HT-29 (cell line): ENCODE measurements at regions not wholly inside any gene's neighbourhood (a gene's known extent, or its start where the extent isn't known, plus 50 kb on each side); places are given as distances from the start of the nearest gene placed in this dataset.
"Not testable (repeated sequence)": the region's sequence is repeated elsewhere in the genome, so short reads cannot be mapped to it uniquely, and the experiment has no call there.

Source experiments
- DNase-seq: peaks from one replicate; pipeline ENCODE4 v3.0.0-alpha.2; 2015; ENCODE audit warnings: low spot score

GRCh38 chr1:31485166-31485565 lies 72.2 kb downstream of the SERINC2 start:
- no peak for DNase-seq

DNA sequence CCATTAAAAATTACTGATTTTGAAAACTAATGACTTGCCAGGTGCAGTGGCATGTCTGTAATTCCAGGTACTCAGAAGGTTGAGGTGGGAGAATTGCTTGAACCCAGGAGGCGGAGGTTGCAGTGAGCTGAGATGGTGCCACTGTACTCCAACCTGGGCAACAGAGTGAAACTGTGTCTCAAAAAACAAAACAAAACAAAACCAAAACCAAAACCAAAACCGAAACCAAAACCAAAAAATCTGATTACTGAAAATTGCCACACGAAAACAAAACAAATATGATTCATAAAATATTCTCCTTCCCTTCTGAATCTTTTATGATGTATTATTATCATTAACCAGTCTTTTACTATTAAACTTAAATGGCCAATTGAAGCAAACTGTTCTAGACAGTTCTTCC lies 74.1 kb downstream of the SERINC2 start:
- DNase-seq = no peak

GRCh38 chr1:31487721-31488293 lies 74.8 kb downstream of the SERINC2 start:
- DNase-seq = no peak

GRCh38 chr1:31488528-31488927 lies 75.5 kb downstream of the SERINC2 start:
- DNase-seq = no peak

GRCh38 chr1:31489575-31489974 lies 76.6 kb downstream of the SERINC2 start:
- not testable (repeated sequence) for DNase-seq

GRCh38 chr1:31490596-31490995 lies 77.6 kb downstream of the SERINC2 start:
- DNase-seq = not testable (repeated sequence)

DNA sequence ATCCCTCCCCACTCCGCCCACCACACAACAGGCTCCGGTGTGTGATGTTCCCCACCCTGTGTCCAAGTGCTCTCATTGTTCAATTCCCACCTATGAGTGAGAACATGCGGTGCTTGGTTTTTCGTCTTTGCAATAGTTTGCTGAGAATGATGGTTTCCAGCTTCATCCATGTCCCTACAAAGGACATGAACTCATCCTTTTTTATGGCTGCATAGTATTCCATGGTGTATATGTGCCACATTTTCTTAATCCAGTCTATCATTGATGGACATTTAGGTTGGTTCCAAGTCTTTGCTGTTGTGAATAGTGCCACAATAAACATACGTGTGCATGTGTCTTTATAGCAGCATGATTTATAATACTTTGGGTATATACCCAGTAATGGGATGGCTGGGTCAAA lies 81.0 kb upstream of the TINAGL1 start:
- DNase-seq = not testable (repeated sequence)

GRCh38 chr1:31495770-31496169 lies 80.5 kb upstream of the TINAGL1 start:
- not testable (repeated sequence) for DNase-seq

DNA sequence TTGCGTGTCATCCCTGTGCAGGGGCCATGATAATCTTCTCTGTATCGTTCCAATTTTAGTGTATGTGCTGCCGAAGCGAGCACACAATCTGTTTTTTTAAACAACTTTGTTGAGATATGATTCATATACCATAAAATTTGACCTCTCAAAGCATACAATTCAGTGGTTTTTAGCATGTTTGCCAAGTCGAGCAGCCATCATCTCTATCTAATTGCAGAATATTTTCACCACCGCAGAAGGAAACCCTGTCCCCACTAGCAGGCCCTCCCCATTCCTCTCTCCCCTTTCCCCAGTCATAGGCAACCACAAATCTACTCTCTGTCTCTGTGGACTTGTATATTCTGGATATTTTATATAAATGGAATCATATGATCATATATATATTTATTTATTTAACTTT lies 78.7 kb upstream of the TINAGL1 start:
- no peak for DNase-seq

- DNase-seq = no peak
Measured at GRCh38 chr1:31498376-31499040, 77.8 kb upstream of the TINAGL1 start.

DNA sequence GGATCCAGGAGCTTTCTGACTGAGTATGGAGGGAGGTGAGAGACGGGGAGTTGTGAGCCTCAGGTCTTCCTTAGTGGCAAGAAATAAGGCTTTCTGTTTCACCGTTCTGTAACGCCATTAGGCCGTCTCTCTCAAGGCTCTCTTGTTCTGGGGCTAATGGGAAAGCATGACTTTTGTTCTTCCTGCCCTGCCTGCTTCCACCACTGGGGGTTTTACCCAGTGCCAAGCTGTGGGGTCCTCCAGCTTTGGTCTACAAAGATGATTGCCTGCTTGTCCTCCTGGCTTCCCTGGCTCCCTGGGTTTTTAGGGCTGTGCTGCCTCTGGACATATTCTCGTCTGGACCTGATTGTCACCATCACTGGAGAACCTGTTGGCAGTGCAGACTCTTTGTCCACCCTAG lies 74.8 kb upstream of the TINAGL1 start:
- no peak for DNase-seq

DNA sequence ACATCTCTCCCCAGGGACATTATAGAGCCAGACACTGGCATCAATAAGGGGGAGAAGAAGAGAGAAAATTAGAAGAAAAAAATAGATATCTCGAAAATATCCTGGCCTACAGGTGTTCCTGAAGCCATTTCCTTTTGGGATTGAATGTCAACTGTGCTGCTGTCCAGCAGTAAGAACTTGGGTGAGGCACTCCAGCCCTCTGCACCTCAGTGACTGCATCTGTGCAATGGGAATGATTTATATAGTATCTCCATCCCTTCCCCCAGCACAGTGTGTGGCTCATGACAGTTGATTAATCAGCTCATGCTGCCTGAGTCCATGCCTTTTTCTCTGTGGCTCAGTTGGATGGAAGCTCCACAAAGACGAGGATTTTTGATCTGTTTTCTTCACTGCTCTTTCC lies 74.1 kb upstream of the TINAGL1 start:
- DNase-seq = no peak

DNA sequence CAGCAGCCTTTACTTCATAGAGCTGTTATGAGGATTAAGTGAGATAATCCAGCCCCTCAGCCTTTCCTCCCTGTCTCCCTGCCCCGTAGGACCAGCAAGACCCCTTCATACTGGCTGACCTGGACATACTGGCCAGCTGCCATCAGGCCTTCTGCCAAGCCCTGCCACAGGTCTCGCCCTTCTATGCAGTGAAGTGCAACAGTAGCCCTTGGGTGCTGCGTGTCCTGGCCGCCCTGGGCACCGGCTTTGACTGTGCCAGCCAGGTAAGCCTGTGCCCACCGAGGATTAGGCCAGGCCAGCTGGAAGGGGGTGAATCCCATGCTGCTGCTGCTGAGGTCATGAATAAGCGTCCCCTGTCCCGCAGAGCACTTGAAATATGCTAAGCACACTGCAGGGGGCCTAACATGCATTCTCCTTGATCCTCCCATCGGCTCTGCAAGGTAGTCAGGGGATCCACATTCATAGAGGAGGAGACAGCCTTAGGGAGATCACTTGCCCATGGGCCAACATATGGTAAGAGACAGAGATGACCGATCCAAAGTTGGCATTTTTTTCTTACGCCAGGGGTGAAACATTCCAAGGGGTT lies 73.3 kb upstream of the TINAGL1 start:
- no peak for DNase-seq

DNA sequence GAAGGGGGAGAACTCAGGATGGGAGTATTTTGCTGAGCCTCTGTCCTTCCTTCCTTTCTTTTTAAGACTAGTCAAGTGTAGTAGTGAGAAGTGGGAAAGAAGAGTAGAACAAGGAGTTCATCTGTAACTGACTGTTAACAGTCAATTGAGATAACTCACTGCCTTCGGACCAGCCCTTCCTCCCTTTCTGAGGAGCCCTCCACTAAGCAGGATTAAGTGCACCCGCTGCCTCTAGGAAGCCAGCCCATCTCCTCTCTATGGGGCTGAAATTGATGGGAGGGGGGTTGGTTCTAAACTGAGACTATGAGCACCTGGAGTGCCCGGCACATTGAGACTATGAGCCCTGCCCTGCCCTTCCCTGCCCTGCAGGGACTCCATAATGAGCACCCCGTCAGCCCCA lies 72.7 kb upstream of the TINAGL1 start:
- no peak for DNase-seq

- DNase-seq = no peak
Measured at GRCh38 chr1:31504001-31504400, 72.3 kb upstream of the TINAGL1 start.

DNA sequence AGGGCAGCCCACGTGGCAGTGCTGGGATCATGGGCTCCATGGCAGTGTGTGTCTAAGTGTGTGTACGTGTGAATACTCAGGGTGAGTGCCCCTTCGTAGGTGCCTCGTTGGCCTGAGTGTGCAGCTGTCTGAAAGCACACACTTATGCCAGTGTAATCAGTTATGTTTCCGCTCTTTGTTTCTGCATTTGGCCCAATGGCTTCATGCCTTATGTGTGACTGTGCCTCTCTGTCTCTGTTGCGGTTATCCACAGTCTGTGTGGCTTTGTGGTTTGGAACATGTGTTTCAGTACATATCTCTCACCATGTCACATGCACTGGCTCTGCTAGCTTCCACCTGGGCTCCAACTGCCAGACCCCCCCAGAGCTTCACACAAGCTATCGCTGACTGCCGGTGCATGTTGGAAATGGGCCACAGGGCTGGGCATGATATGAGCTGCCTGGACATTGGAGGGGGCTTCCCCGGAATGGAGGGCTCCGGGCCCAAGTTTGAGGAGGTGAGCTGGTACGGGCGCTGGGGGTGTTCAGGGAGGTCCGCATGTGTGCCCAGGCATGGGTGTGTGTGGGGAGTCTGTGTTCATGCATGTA lies 70.3 kb upstream of the TINAGL1 start:
- no peak for DNase-seq

- no peak for DNase-seq
Measured at GRCh38 chr1:31507221-31507620, 69.1 kb upstream of the TINAGL1 start.

DNA sequence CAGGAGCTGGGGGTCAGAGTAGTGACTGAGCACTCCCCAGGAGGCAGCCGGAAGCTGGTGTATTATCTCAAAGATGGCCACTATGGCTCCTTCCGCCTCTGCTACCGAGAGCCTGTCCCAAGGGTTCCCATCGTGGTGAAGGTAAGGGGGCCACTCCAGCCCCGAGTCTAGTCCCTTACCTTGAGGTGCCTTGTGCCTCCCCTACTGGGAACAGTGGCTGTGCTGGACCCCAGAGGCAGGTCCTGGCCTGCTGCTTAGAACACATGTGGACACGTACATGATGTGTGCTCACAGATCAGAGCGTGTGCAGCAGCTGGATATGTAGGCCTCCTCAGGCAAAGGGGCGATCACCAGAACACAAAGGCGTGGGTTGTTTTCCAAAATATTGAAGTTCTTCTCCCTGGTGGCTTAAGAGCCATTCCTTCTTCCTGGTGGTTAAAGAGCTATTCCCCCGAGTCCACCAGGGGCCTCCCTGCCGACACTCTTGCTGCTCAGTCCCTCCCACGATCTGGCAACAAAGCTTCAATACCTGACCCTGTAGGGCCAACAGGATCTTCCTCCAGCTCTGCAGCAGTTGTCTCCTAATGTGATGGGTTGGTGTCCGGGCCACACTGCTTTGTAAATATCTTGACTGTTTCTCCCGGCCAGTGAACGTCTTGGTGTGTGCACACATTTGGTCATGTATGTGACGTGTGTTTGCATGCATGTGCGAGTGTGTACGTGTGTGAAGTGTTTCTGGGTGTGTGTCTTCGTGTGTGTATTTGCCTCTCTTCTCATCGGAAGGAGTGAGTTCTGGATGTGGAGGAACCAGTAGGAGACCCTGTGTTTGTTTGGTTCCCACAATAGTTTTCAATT lies 68.4 kb upstream of the TINAGL1 start:
- DNase-seq = no peak

DNA sequence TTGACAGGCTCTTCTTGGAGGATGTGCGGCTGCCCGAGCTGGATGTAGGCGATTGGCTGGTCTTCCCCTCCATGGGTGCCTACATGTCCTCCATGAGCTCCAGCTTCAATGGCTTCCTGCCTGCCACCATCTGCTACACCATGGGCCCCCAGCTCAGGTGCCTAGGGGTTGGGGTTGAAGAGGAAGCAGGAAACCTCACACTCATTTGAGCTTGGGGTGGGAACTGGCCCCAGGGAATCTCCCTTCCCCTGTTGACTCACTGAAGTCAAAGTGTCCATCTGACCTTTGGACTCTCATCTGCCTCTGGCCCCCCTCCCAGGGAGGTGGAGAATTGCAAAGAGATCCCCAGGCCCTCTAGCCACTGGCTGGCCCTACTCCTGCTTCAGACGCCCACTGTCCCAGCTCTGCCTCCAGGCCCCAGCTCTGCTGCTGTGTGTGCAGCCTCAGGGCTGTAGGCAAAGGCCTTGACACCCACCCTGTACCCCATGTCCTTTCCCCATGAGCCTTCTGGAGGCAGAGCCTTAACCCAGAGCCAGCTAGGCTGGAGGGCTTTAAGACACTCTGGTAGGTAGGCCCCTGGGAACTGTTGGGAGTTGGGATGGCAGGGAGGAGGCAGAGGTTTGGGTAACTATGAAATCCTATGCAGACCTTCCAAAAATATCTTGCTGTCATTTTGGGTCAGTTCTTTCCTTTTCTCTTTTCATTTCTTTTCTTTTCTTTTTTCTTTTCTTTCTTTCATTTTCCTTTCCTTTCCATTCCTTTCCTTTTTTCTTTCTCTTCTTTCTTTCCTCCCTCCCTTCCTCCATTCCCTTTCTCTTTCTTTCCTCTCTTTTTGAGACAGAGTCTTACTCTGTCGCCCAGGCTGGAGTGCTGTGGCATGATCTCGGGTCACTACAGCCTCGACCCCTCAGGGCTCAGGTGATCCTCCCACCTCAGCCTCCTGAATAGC lies 66.9 kb upstream of the TINAGL1 start:
- DNase-seq = peak; percentile 22

- no peak for DNase-seq
Measured at GRCh38 chr1:31510304-31510703, 66.0 kb upstream of the TINAGL1 start.
